ENCODE measurements at regions not wholly inside any gene's neighbourhood (a gene's known extent, or its start where the extent isn't known, plus 50 kb on each side); places are given as distances from the start of the nearest gene placed in this dataset.

DNA sequence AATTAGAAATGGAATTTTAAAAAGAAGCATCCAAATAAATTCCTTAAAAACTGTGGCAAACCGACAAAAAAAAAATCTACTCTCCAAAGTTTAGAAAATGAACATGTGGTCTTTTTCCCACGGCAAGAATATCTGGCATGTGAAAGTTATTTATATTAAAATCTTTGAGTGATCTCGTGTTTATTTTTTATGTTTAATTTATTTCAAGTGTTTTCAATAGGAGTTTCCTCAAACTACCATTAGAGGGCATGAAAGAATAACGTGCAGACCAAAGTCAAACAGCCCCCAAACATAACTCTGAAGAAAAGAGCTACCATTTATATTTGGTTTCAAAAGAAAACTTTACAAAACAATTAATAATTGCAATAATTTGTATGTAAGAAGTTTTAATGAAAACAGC lies 286.4 kb downstream of the ZIC4 start:
- TF ChIP-seq, protein P1, sequence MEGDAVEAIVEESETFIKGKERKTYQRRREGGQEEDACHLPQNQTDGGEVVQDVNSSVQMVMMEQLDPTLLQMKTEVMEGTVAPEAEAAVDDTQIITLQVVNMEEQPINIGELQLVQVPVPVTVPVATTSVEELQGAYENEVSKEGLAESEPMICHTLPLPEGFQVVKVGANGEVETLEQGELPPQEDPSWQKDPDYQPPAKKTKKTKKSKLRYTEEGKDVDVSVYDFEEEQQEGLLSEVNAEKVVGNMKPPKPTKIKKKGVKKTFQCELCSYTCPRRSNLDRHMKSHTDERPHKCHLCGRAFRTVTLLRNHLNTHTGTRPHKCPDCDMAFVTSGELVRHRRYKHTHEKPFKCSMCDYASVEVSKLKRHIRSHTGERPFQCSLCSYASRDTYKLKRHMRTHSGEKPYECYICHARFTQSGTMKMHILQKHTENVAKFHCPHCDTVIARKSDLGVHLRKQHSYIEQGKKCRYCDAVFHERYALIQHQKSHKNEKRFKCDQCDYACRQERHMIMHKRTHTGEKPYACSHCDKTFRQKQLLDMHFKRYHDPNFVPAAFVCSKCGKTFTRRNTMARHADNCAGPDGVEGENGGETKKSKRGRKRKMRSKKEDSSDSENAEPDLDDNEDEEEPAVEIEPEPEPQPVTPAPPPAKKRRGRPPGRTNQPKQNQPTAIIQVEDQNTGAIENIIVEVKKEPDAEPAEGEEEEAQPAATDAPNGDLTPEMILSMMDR (IDR thresholded peaks at IDR 0.05), result peak; percentile 49 to 63 (median 58)
- TF ChIP-seq POLR2A (IDR thresholded peaks at IDR 0.05), result no peak

All from right lobe of liver (tissue), 4 donors.